Renal cortical epithelial cell (primary cell): ENCODE measurements at regions not wholly inside any gene's neighbourhood (a gene's known extent, or its start where the extent isn't known, plus 50 kb on each side); places are given as distances from the start of the nearest gene placed in this dataset.

ENCODE experiments used
- DNase-seq: peaks from one replicate; pipeline ENCODE4 v3.0.0-alpha.2; 2011; ENCODE audit warnings: low read depth

GRCh38 chr2:228707846-228708245, 526.4 kb upstream of the SPHKAP start:
- no peak for DNase-seq

GRCh38 chr2:228705318-228705717, 523.8 kb upstream of the SPHKAP start:
- DNase-seq = no peak

- no peak for DNase-seq
These were observed 521.7 kb upstream of the SPHKAP start for GRCh38 chr2:228703152-228703551.

- DNase-seq = peak; percentile 34
These were observed 520.0 kb upstream of the SPHKAP start for GRCh38 chr2:228701506-228701905.

GRCh38 chr2:228700638-228701037, 519.2 kb upstream of the SPHKAP start:
- peak; percentile 60 for DNase-seq

- DNase-seq = no peak
These were observed 518.4 kb upstream of the SPHKAP start for GRCh38 chr2:228699888-228700287.

GRCh38 chr2:228699400-228699799, 517.9 kb upstream of the SPHKAP start:
- no peak for DNase-seq

- DNase-seq = no peak
These were observed 517.5 kb upstream of the SPHKAP start for GRCh38 chr2:228698963-228699362.

GRCh38 chr2:228697456-228697855, 516.0 kb upstream of the SPHKAP start:
- DNase-seq = no peak

- no peak for DNase-seq
These were observed 509.2 kb upstream of the SPHKAP start for GRCh38 chr2:228690681-228691080.

- DNase-seq = peak; percentile 12
These were observed 507.6 kb upstream of the SPHKAP start for GRCh38 chr2:228689053-228689452.

- peak; percentile 78 for DNase-seq
These were observed 506.6 kb upstream of the SPHKAP start for GRCh38 chr2:228688007-228688645.

GRCh38 chr2:228681979-228682378, 500.5 kb upstream of the SPHKAP start:
- no peak for DNase-seq

- DNase-seq = peak; percentile 63
These were observed 499.9 kb upstream of the SPHKAP start for GRCh38 chr2:228681426-228681825.

GRCh38 chr2:228678110-228678509, 496.6 kb upstream of the SPHKAP start:
- no peak for DNase-seq

GRCh38 chr2:228675646-228676045, 494.2 kb upstream of the SPHKAP start:
- no peak for DNase-seq

- peak; percentile 29 for DNase-seq
These were observed 493.6 kb upstream of the SPHKAP start for GRCh38 chr2:228675091-228675490.

GRCh38 chr2:228673876-228674554, 492.5 kb upstream of the SPHKAP start:
- no peak for DNase-seq

- DNase-seq = no peak
These were observed 488.2 kb upstream of the SPHKAP start for GRCh38 chr2:228669690-228670089.

GRCh38 chr2:228665232-228665631, 483.7 kb upstream of the SPHKAP start:
- DNase-seq = no peak

- no peak for DNase-seq
These were observed 477.5 kb upstream of the SPHKAP start for GRCh38 chr2:228658998-228659397.

GRCh38 chr2:228657807-228658402, 476.4 kb upstream of the SPHKAP start:
- DNase-seq = peak; percentile 56

- DNase-seq = peak; percentile 13
These were observed 473.8 kb upstream of the SPHKAP start for GRCh38 chr2:228655331-228655730.
